BE2C (cell line): ENCODE measurements at regions not wholly inside any gene's neighbourhood (a gene's known extent, or its start where the extent isn't known, plus 50 kb on each side); places are given as distances from the start of the nearest gene placed in this dataset.
"Not testable (repeated sequence)": the region's sequence is repeated elsewhere in the genome, so short reads cannot be mapped to it uniquely, and the experiment has no call there.

Experiments
- DNase-seq: peaks from one replicate; pipeline ENCODE4 v3.0.0-alpha.2; 2020
- H3K27me3 ChIP-seq: fragments of 250-450 bp; sonication (Bioruptor Pico); 2 replicates; pipeline ENCODE4 v1.5.1; 2020; ENCODE audit warnings: mild to moderate bottlenecking
- H3K36me3 ChIP-seq: fragments of 250-450 bp; sonication (Bioruptor Pico); 2 replicates; pipeline ENCODE4 v1.5.1; 2020; ENCODE audit warnings: mild to moderate bottlenecking
- H3K4me1 ChIP-seq: fragments of 250-450 bp; sonication (Bioruptor Pico); 2 replicates; pipeline ENCODE4 v1.5.1; 2020
- H3K4me3 ChIP-seq: 2 replicates; pipeline ENCODE4 v1.5.1; 2011; ENCODE audit warnings: low read depth, low read length
- H3K9me3 ChIP-seq: fragments of 250-450 bp; sonication (Bioruptor Pico); 2 replicates; pipeline ENCODE4 v1.5.1; 2020
- CTCF ChIP-seq: IDR thresholded peaks from 2 replicates; pipeline ENCODE4 v1.5.1; 2012; ENCODE audit warnings: mild to moderate bottlenecking, low read depth, low read length

GRCh38 chr16:86854626-86855294 is 276.4 kb downstream of the FOXL1 start:
- no peak for DNase-seq
- H3K4me3 ChIP-seq: no peak overlapping the region
- no peaks in the 10 kb centered on the region for H3K27me3 ChIP-seq
- H3K9me3 ChIP-seq: no peaks in the 10 kb centered on the region; the same call in 1 of the 2 replicates
- no peak for TF ChIP-seq CTCF
- no peaks in the 10 kb centered on the region for H3K36me3 ChIP-seq
- no peaks in the 10 kb centered on the region for H3K4me1 ChIP-seq

GRCh38 chr16:86856946-86857586 is 278.7 kb downstream of the FOXL1 start:
- Histone ChIP-seq H3K27me3 (no peaks in the 10 kb centered on the region), H3K4me1 (no peaks in the 10 kb centered on the region), H3K9me3 (no peaks in the 10 kb centered on the region; the same call in 1 of the 2 replicates), H3K4me3 (no peak overlapping the region), H3K36me3 (no peaks in the 10 kb centered on the region)
- DNase-seq: no peak
- TF ChIP-seq CTCF: no peak

GRCh38 chr16:86857807-86858206 is 279.5 kb downstream of the FOXL1 start:
- H3K36me3 ChIP-seq: no peaks in the 10 kb centered on the region
- H3K27me3 ChIP-seq: no peaks in the 10 kb centered on the region
- no peak overlapping the region for H3K4me3 ChIP-seq
- no peaks in the 10 kb centered on the region for H3K4me1 ChIP-seq
- H3K9me3 ChIP-seq: no peaks in the 10 kb centered on the region
- DNase-seq: no peak
- no peak for TF ChIP-seq CTCF

- no peak for TF ChIP-seq CTCF
- no peaks in the 10 kb centered on the region for H3K9me3 ChIP-seq
- H3K27me3 ChIP-seq: no peaks in the 10 kb centered on the region
- no peaks in the 10 kb centered on the region for H3K36me3 ChIP-seq
- no peak for DNase-seq
- H3K4me3 ChIP-seq: no peak overlapping the region
- H3K4me1 ChIP-seq: no peaks in the 10 kb centered on the region
These were observed 280.2 kb downstream of the FOXL1 start for GRCh38 chr16:86858501-86858900.

GRCh38 chr16:86861270-86861858 is 283.0 kb downstream of the FOXL1 start:
- not testable (repeated sequence) for H3K4me3 ChIP-seq, H3K9me3 ChIP-seq, H3K27me3 ChIP-seq, H3K4me1 ChIP-seq, H3K36me3 ChIP-seq, DNase-seq

DNA sequence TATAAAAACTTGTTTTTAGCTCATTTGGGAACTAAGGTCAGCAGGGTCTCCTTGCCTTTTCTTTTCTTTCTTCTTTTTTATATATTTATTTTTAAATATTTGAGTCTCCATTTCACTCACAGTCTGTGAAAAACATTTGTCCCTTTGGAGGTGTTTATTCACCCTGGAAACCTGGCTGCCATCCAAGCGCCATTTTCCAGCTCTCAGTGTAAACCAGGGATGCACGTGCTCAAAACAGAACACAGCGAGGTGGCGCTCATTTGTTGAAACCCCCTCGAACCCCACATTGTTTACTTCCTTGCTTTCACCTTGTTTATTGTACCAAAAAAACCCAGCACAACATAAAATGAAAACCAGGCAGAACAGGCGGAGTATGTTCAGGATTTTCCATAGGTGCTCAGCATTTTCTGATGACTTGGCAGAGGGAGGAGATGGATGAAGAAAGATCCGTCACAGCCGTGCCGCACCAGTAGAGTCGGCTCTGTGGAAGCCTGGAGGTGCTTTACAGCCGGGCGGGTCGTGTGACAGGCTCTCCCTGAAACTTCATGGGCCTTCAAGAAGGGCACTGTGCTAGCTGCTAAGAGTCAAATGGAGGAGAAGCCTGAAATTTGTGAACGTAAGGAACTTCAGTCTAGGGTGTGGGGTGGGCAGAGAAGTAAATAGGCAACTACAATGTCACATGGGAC is 284.4 kb downstream of the FOXL1 start:
- Histone ChIP-seq H3K9me3 (no peaks in the 10 kb centered on the region), H3K4me1 (no peaks in the 10 kb centered on the region), H3K4me3 (no peak overlapping the region), H3K36me3 (no peaks in the 10 kb centered on the region), H3K27me3 (no peaks in the 10 kb centered on the region)
- DNase-seq: no peak
- TF ChIP-seq CTCF: no peak
